Activated CD4-positive, alpha-beta T cell treated with anti-CD3 and anti-CD28 coated beads, Interleukin-2, amount 50 U/mL, for 48 hours (primary cell): ENCODE measurements at regions not wholly inside any gene's neighbourhood (a gene's known extent, or its start where the extent isn't known, plus 50 kb on each side); places are given as distances from the start of the nearest gene placed in this dataset.
"Not testable (repeated sequence)": the region's sequence is repeated elsewhere in the genome, so short reads cannot be mapped to it uniquely, and the experiment has no call there.

Source experiments
- DNase-seq, 2 experiments: peaks; one replicate each; pipeline ENCODE4 v3.0.0-alpha.2; 2020

DNA sequence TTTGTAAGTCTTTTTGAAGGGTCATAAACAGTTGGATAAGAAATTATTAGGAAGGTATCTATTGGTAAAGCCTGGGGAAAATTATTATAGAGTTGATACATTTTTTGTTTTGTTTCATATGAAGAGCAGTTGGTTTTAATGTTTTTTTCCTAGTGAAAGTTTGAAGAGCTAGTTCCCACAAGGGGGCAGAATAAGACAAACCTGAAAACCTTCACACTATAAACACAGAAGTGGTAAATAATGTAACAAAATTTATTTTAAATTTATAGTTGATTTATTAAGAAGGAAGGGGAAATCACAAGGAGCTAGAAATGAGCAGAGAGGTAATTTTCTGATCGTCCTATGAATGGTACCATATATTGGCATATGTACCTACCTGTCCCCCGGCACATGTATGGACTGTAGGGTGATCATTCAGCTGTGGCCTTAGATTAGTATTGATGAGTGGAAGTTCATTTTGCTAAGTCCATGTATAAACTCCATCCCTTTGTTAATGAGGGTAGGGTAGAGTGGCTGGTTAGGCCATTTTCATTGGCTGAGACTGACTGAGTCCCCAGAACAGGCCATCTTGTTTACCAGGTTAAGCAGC, 116.3 kb downstream of the TANC2 start:
- DNase-seq, result no peak

DNA sequence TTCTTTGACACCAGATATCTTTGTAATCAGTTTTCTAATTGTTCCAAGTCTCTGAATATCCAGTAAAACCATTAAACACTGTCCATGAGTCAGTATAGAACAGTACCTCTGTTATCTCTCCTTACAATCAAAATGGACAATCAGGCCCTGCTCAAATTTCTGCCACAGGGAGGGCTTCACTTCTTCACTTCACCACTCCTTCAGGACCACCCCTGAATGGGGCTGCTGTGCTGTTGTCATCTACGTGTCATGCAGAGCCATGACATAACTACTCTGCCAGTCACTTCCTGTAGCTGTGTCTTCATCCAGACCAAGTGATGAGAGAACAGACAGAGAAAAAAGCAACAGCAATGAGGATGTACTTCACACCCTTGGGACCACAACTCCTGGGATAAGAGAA, 116.9 kb downstream of the TANC2 start:
- no peak for DNase-seq

- DNase-seq, result no peak
Measured at GRCh38 chr17:63086483-63087185, 120.6 kb downstream of the TANC2 start.

- not testable (repeated sequence) for DNase-seq
Measured at GRCh38 chr17:63090358-63091114, 124.5 kb downstream of the TANC2 start.

- not testable (repeated sequence) for DNase-seq
Measured at GRCh38 chr17:63091909-63092308, 125.9 kb downstream of the TANC2 start.

DNA sequence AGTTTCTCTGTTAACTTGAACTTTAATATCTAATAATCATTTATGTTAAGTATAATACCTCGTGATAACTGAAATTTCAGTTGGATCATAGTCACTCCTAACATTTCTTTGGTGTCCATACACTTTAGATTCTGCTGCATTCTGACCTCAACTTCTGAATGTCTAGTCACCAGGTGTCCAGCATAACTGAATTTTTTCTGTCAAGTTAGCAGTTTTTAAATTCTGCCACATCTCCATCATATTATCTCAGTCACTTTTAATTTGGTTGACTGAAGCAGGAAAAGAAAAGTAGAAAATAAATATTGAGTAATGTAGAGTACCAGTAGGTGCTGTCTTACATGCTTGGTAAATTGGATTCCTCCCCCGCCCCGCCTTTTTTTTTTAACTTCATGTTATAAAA, 128.6 kb downstream of the TANC2 start:
- no peak for DNase-seq

DNA sequence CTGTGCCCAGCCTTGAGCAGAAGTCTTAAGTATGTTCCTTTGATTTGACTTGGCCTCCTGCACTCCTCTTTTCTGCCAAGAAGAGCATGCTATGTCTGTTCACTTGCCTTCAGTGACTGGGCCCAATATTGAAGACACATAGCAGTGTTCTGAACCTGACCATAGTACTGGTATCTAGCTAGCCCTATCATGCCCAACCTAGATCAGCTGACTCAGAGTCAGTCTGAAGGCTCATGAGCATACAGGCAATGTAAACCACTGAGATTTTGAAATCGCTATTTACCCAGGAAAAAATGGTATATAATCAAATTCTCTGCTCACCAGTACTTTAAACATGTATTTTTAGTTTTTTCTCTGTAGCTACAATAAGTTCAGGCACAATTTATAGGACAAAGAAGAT, 129.4 kb downstream of the TANC2 start:
- DNase-seq, result no peak

- DNase-seq, result no peak
Measured at GRCh38 chr17:63095879-63096278, 129.8 kb downstream of the TANC2 start.

GRCh38 chr17:63096426-63096825, 130.4 kb downstream of the TANC2 start:
- DNase-seq, result no peak

DNA sequence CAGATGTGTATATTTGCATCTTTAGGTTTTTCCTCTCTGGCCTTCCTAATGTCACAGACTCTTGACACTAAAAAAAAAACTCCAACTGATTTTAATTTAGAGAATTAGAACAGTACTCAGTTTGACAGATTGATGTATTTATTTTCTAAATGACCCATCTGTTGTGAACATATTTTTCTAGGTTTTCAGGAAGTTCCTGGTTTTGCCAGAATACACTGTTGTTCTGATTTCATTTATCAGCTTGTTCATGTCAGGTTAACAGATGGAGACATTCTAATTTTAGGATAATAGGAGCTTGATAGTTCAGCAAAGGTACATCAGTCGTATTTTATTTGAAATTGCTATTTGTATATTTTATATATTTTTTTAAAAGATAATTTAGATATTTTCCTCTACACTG, 133.4 kb downstream of the TANC2 start:
- no peak for DNase-seq

DNA sequence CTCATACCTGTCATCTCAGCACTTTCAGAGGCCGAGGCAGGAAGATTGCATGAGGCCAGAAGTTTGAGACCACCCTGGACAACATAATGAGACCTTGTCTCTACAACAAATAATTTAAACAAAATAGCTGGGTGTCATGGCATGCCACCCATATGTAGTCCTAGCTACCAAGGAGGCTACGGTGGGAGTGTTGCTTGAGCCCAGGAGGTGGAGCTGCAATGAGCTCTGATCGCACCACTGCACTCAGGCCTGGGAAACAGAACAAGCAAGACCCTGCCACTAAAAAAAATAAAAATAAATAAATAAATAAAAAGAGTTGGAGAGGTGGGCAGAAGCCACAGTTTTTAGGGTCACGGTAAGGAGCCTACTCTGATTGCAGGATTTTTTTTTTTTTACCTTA, 136.0 kb downstream of the TANC2 start:
- no peak for DNase-seq

DNA sequence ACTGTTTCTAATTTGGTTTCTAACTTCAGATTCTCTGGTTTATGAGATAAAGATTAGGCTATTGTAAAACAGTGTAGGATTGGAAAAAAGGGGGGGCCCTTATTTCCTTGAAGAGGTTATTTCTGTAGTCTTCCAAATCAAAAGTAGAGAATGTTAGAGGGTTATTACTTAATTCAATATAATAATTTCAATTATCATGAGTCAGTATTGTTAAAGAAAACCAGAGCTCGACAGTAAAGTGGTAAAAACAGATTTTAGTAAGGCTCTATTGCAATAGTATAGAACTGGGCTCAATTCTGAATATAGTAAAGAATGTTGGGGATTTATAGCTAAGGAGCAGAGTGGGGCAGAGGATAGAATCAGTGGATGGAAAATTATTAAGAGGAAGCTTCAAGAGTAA, 140.0 kb downstream of the TANC2 start:
- no peak for DNase-seq

DNA sequence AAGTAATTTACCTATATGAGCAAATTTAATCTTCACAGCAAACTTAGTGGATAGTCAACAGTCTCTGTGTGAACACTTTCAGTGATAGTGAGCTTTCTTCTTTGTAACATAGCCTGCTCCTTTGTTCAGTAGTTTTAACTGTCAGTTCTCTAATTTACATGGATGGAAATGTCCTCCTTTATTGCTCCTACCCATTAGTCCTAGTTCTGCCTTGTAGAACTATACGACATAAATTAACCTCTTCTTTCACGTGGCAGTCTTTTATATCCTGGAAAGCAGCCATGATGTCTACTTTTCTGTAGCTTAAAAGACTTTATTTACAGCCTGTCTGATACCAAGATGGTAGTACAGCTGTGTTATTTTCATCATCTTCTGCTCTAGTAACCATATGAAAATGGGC, 143.6 kb downstream of the TANC2 start:
- no peak for DNase-seq

- DNase-seq, result no peak
Measured at GRCh38 chr17:63113167-63113566, 147.1 kb downstream of the TANC2 start.

DNA sequence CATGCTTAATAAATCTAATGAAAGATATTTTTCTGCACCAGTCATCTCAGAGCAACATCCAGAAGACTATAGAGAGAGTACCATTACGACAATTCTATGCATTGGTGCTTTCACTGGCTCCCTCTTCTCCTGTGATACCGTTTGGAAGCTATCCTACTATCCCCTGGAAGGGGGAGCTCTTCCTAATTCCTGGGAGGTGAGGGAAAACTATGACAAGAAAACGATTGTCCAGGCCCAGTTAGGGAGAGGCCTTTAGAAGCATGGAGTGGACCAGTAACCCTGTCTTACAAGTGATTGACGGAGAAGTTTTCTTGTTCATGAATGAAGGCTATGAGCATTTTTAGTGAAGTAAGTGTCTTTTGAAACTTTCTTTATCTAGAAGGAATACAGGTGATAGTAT, 150.2 kb downstream of the TANC2 start:
- no peak for DNase-seq

GRCh38 chr17:63116967-63117830, 151.2 kb downstream of the TANC2 start:
- no peak for DNase-seq

DNA sequence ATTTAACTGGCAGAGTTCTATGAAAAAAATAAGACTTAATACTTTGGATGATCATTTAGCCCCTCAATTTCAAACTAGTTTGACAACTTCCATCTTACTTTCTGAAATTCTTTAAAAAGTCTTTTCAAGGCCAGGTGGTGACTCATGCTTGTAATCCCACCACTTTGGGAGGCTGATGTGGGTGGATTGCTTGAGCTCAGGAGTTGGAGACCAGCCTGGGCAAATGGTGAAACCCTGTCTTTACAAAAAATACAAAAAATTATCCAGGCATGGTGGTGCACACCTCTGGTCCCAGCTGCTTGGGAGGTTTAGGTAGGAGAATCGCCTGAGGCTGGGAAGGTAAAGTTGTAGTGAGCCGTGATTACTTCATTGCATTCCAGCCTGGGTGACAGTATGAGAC, 154.4 kb downstream of the TANC2 start:
- DNase-seq, result no peak

DNA sequence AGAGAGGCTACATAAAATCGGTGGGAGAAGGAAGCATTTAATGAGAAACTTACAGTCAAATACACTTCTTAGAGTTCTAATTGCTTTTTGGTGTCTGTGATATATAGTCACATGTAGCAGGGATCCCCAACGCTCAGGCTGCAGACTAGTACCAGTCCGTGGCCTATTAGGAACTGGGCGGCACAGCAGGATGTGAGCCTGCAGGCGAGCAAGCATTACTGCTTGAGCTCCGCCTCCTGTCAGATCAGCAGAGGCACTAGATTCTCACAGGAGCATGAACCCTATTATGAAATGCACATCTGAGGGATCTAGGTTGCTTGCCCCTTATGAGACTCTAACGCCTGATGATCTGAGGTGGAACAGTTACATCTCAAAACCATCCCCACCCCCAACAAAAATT, 158.5 kb downstream of the TANC2 start:
- DNase-seq, result no peak

DNA sequence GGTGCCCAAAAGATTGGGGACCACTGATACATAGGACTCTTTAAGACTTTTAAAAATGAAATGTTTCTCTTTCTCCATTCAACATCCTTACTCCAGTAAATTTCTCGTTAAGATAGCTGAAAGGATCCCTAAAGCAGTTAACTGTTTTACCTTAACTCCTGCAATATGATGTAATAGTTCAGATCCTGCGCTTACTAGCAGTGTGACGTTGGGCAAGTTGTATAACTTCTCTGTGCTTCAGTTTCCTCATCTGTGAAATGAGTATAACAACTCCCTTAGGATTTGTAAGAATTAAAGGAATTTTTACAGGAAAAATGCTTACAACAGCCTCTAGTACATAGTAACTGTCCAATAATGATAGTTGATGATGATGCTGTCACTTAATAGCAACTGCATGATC, 158.9 kb downstream of the TANC2 start:
- no peak for DNase-seq

DNA sequence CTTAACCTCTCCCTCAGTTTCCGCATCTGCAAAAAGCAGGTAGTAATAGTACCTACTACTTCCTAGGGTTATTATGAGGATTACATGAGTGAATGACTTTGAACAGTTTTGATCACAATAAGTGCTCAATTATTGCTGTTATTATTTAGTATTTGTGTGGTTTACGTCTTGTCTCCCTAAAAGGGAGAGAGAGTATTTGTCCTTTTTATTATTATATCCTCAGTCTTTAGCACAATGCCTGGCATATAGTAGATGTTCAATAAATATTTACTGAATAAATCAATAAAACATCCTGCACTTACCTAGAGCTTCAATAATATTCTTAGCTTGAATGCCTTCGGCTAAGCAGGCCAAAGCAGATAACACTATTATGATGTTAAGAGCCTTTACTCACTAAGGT, 160.0 kb downstream of the TANC2 start:
- DNase-seq, result no peak

- DNase-seq, result no peak
Measured at GRCh38 chr17:63126607-63127006, 160.6 kb downstream of the TANC2 start.

GRCh38 chr17:63132459-63132911, 166.4 kb downstream of the TANC2 start:
- DNase-seq, result no peak

DNA sequence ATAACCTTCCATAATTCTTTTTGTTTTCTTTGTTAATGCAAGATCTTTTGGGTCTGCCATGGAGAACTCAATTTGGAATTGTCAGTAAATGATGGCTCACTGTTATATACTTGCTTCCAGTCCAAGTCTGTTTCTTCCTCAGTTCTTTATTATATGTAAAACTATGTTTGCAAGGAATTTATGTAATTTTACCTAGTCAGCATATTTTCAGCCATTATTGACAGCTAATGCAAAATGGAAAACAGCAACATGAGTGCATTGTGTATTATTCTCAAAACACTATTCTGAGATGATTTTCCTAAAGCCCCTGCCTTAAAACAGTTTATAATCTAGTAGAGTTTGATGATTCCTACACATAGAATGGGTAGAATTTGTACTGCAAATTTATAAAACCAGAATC, 167.5 kb downstream of the TANC2 start:
- DNase-seq, result no peak
